GM18867 (cell line): ENCODE measurements at regions not wholly inside any gene's neighbourhood (a gene's known extent, or its start where the extent isn't known, plus 50 kb on each side); places are given as distances from the start of the nearest gene placed in this dataset.

Experiments
- ATAC-seq: cut with Tn5 transposase; IDR thresholded peaks from one replicate; pipeline ENCODE4 v1.9.1; 2021; ENCODE audit warnings: mild to moderate bottlenecking, moderate library complexity; ENCODE audit not compliant: unreplicated experiment

GRCh38 chr3:187899246-187899645, 154.0 kb upstream of the BCL6 start:
- ATAC-seq, result no peak

GRCh38 chr3:187900993-187901755, 155.9 kb upstream of the BCL6 start:
- ATAC-seq, result peak; percentile 48

- peak; percentile 69 for ATAC-seq
Observed at GRCh38 chr3:187902041-187902471, 156.8 kb upstream of the BCL6 start.

- ATAC-seq, result no peak
Observed at GRCh38 chr3:187902936-187903335, 157.7 kb upstream of the BCL6 start.

GRCh38 chr3:187903697-187904096, 158.4 kb upstream of the BCL6 start:
- ATAC-seq, result no peak

- no peak for ATAC-seq
Observed at GRCh38 chr3:187906416-187906815, 161.1 kb upstream of the BCL6 start.

GRCh38 chr3:187906920-187907319, 161.7 kb upstream of the BCL6 start:
- ATAC-seq, result no peak

GRCh38 chr3:187909866-187910265, 164.6 kb upstream of the BCL6 start:
- no peak for ATAC-seq

- no peak for ATAC-seq
Observed at GRCh38 chr3:187912007-187912406, 166.7 kb upstream of the BCL6 start.

GRCh38 chr3:187913617-187914033, 168.4 kb upstream of the BCL6 start:
- no peak for ATAC-seq

GRCh38 chr3:187914231-187914630, 169.0 kb upstream of the BCL6 start:
- no peak for ATAC-seq

GRCh38 chr3:187916072-187916471, 170.8 kb upstream of the BCL6 start:
- ATAC-seq, result no peak

GRCh38 chr3:187918081-187918644, 172.9 kb upstream of the BCL6 start:
- ATAC-seq, result no peak

GRCh38 chr3:187919048-187919447, 173.8 kb upstream of the BCL6 start:
- ATAC-seq, result peak; percentile 94

GRCh38 chr3:187919544-187919943, 174.3 kb upstream of the BCL6 start:
- peak; percentile 42 for ATAC-seq

GRCh38 chr3:187920030-187920429, 174.8 kb upstream of the BCL6 start:
- ATAC-seq, result no peak

- ATAC-seq, result no peak
Observed at GRCh38 chr3:187920913-187921312, 175.6 kb upstream of the BCL6 start.

GRCh38 chr3:187921391-187922074, 176.3 kb upstream of the BCL6 start:
- no peak for ATAC-seq

- no peak for ATAC-seq
Observed at GRCh38 chr3:187922704-187923416, 177.6 kb upstream of the BCL6 start.

GRCh38 chr3:187924651-187925050, 179.4 kb upstream of the BCL6 start:
- no peak for ATAC-seq

GRCh38 chr3:187925326-187925725, 180.1 kb upstream of the BCL6 start:
- ATAC-seq, result no peak
